ENCODE measurements at regions not wholly inside any gene's neighbourhood (a gene's known extent, or its start where the extent isn't known, plus 50 kb on each side); places are given as distances from the start of the nearest gene placed in this dataset.

- Histone ChIP-seq H3K27me3 (ENCODE audit: insufficient read depth, low read length) (no peaks in the 10 kb centered on the region), H3K27ac (ENCODE audit: low read depth, low read length) (no peak overlapping the region), H3K4me1 (ENCODE audit: insufficient read depth, low read length) (no peaks in the 10 kb centered on the region), H3K9me3 (ENCODE audit: insufficient read depth, low read depth, low read length) (no peaks in the 10 kb centered on the region), H3K4me2 (ENCODE audit: low read length) (no peak overlapping the region), H3K79me2 (ENCODE audit: insufficient read depth, low read length) (no peaks in the 10 kb centered on the region), H3K9ac (ENCODE audit: low read length) (no peak overlapping the region), H2AFZ (ENCODE audit: low read depth, low read length) (no peak overlapping the region), H4K20me1 (ENCODE audit: insufficient read depth, low read length) (no peaks in the 10 kb centered on the region), H3K4me3 (ENCODE audit: insufficient read depth, low read depth, low read length) (no peak overlapping the region), H3K36me3 (ENCODE audit: insufficient read depth, low read length) (no peaks in the 10 kb centered on the region)
- no peaks in the 10 kb centered on the region for H3K27me3 Mint-ChIP-seq (ENCODE audit: low read depth, unreplicated experiment)
- DNase-seq (ENCODE audit: low read depth) (no peak), FAIRE-seq (no peak)
- peaks cover 6% of the 10 kb centered on the region for H3K4me1 Mint-ChIP-seq (ENCODE audit: low read depth, unreplicated experiment)
- H3K4me3 Mint-ChIP-seq (ENCODE audit: unreplicated experiment), result no peak overlapping the region
- no peaks in the 10 kb centered on the region for H3K36me3 Mint-ChIP-seq (ENCODE audit: low read depth, unreplicated experiment)
- H3K9me3 Mint-ChIP-seq (ENCODE audit: unreplicated experiment), result peaks cover 3% of the 10 kb centered on the region
- no peak overlapping the region for H3K27ac Mint-ChIP-seq (ENCODE audit: unreplicated experiment)
- TF ChIP-seq CTCF (IDR thresholded peaks at IDR 0.05; ENCODE audit: insufficient read depth, low read depth, low read length) (no peak), EZH2 (IDR thresholded peaks at IDR 0.05; ENCODE audit: insufficient read depth, low read length) (no peak)
Observed at GRCh38 chr4:123743848-123744247, 347.3 kb downstream of the SPRY1 start.

- H3K4me3 ChIP-seq (ENCODE audit: insufficient read depth, low read depth, low read length), result no peak overlapping the region
- H3K4me2 ChIP-seq (ENCODE audit: low read length), result no peak overlapping the region
- H2AFZ ChIP-seq (ENCODE audit: low read depth, low read length), result peak overlapping the region; percentile 57
- H3K4me1 ChIP-seq (ENCODE audit: insufficient read depth, low read length), result no peaks in the 10 kb centered on the region
- no peak overlapping the region for H3K27ac ChIP-seq (ENCODE audit: low read depth, low read length)
- DNase-seq (ENCODE audit: low read depth) (peak; percentile 55), FAIRE-seq (no peak)
- peaks cover 3% of the 10 kb centered on the region for H3K9me3 Mint-ChIP-seq (ENCODE audit: unreplicated experiment)
- H3K9me3 ChIP-seq (ENCODE audit: insufficient read depth, low read depth, low read length), result no peaks in the 10 kb centered on the region
- H3K36me3 Mint-ChIP-seq (ENCODE audit: low read depth, unreplicated experiment), result no peaks in the 10 kb centered on the region
- no peaks in the 10 kb centered on the region for H3K36me3 ChIP-seq (ENCODE audit: insufficient read depth, low read length)
- no peaks in the 10 kb centered on the region for H3K79me2 ChIP-seq (ENCODE audit: insufficient read depth, low read length)
- no peak overlapping the region for H3K4me3 Mint-ChIP-seq (ENCODE audit: unreplicated experiment)
- H3K27ac Mint-ChIP-seq (ENCODE audit: unreplicated experiment), result no peak overlapping the region
- no peaks in the 10 kb centered on the region for H4K20me1 ChIP-seq (ENCODE audit: insufficient read depth, low read length)
- TF ChIP-seq EZH2 (IDR thresholded peaks at IDR 0.05; ENCODE audit: insufficient read depth, low read length) (no peak), CTCF (IDR thresholded peaks at IDR 0.05; ENCODE audit: insufficient read depth, low read depth, low read length) (no peak)
- H3K27me3 Mint-ChIP-seq (ENCODE audit: low read depth, unreplicated experiment), result no peaks in the 10 kb centered on the region
- no peaks in the 10 kb centered on the region for H3K27me3 ChIP-seq (ENCODE audit: insufficient read depth, low read length)
- H3K4me1 Mint-ChIP-seq (ENCODE audit: low read depth, unreplicated experiment), result peaks cover 7% of the 10 kb centered on the region
- no peak overlapping the region for H3K9ac ChIP-seq (ENCODE audit: low read length)
Observed at GRCh38 chr4:123744664-123745290, 348.2 kb downstream of the SPRY1 start.

- peaks cover 9% of the 10 kb centered on the region for H3K4me1 Mint-ChIP-seq (ENCODE audit: low read depth, unreplicated experiment)
- H3K27me3 Mint-ChIP-seq (ENCODE audit: low read depth, unreplicated experiment), result no peaks in the 10 kb centered on the region
- H3K4me3 Mint-ChIP-seq (ENCODE audit: unreplicated experiment), result no peak overlapping the region
- no peaks in the 10 kb centered on the region for H3K9me3 Mint-ChIP-seq (ENCODE audit: unreplicated experiment)
- no peaks in the 10 kb centered on the region for H3K36me3 Mint-ChIP-seq (ENCODE audit: low read depth, unreplicated experiment)
- no peak overlapping the region for H2AFZ ChIP-seq (ENCODE audit: low read depth, low read length)
- no peaks in the 10 kb centered on the region for H4K20me1 ChIP-seq (ENCODE audit: insufficient read depth, low read length)
- FAIRE-seq, result no peak
- H3K9me3 ChIP-seq (ENCODE audit: insufficient read depth, low read depth, low read length), result no peaks in the 10 kb centered on the region
- no peaks in the 10 kb centered on the region for H3K27me3 ChIP-seq (ENCODE audit: insufficient read depth, low read length)
- H3K4me3 ChIP-seq (ENCODE audit: insufficient read depth, low read depth, low read length), result no peak overlapping the region
- H3K27ac ChIP-seq (ENCODE audit: low read depth, low read length), result no peak overlapping the region
- H3K27ac Mint-ChIP-seq (ENCODE audit: unreplicated experiment), result peak overlapping the region; percentile 34
- H3K4me1 ChIP-seq (ENCODE audit: insufficient read depth, low read length), result no peaks in the 10 kb centered on the region
- peak overlapping the region; percentile 20 for H3K4me2 ChIP-seq (ENCODE audit: low read length)
- no peaks in the 10 kb centered on the region for H3K36me3 ChIP-seq (ENCODE audit: insufficient read depth, low read length)
- no peaks in the 10 kb centered on the region for H3K79me2 ChIP-seq (ENCODE audit: insufficient read depth, low read length)
- no peak for DNase-seq (ENCODE audit: low read depth)
- no peak overlapping the region for H3K9ac ChIP-seq (ENCODE audit: low read length)
- TF ChIP-seq CTCF (IDR thresholded peaks at IDR 0.05; ENCODE audit: insufficient read depth, low read depth, low read length) (peak; percentile 14), EZH2 (IDR thresholded peaks at IDR 0.05; ENCODE audit: insufficient read depth, low read length) (no peak)
Observed at GRCh38 chr4:123747016-123747415, 350.4 kb downstream of the SPRY1 start.
